Erythroblast (primary cell): ENCODE measurements at regions not wholly inside any gene's neighbourhood (a gene's known extent, or its start where the extent isn't known, plus 50 kb on each side); places are given as distances from the start of the nearest gene placed in this dataset.

Experiments used
- GATA1 ChIP-seq: IDR thresholded peaks from 2 replicates; pipeline ENCODE4 v1.6.1; 2011; ENCODE audit warnings: low read depth, mild to moderate bottlenecking, control low read depth, low read length, moderate library complexity
- POLR2A ChIP-seq: IDR thresholded peaks from 2 replicates; pipeline ENCODE4 v1.6.1; 2011; ENCODE audit warnings: mild to moderate bottlenecking, low read length

GRCh38 chr2:215627771-215628170 is 191.9 kb upstream of the FN1 start:
- TF ChIP-seq POLR2A (no peak), GATA1 (no peak)
